ENCODE measurements at regions not wholly inside any gene's neighbourhood (a gene's known extent, or its start where the extent isn't known, plus 50 kb on each side); places are given as distances from the start of the nearest gene placed in this dataset.

GRCh38 chr14:65972891-65973290 is 513.3 kb upstream of the CCDC196 start:
- TF ChIP-seq CTCF (IDR thresholded peaks at IDR 0.05; ENCODE audit: low read depth, low read length) (no peak), EZH2phosphoT487 (IDR thresholded peaks at IDR 0.05; ENCODE audit: low read depth) (no peak)
